Peyer's patch (tissue), 4 donors: ENCODE measurements at regions not wholly inside any gene's neighbourhood (a gene's known extent, or its start where the extent isn't known, plus 50 kb on each side); places are given as distances from the start of the nearest gene placed in this dataset.

Experiments
- DNase-seq, 3 donors: peaks; one replicate each; pipeline ENCODE4 v3.0.0-alpha.2; 2017 to 2019
- H3K27ac ChIP-seq, 4 donors: fragments of 200-600 bp; sonication (generic); one replicate each; pipeline ENCODE4 v1.5.1; 2016 to 2019
- H3K27me3 ChIP-seq, 2 donors: fragments of 200-600 bp; sonication (generic); one replicate each; pipeline ENCODE4 v1.5.1; 2019
- H3K36me3 ChIP-seq, 3 donors: fragments of 200-600 bp; sonication (generic); one replicate each; pipeline ENCODE4 v1.5.1; 2016 to 2019
- H3K4me1 ChIP-seq, 4 donors: fragments of 200-600 bp; sonication (generic); one replicate each; pipeline ENCODE4 v1.5.1; 2016 to 2019
- H3K4me3 ChIP-seq, 4 donors: fragments of 200-600 bp; sonication (generic); 1 replicate in 3 of 4; 2 replicates in 1 of 4; pipeline ENCODE4 v1.5.1; 2016 to 2019; ENCODE audit warnings: mild to moderate bottlenecking in 1 of 4
- H3K9me3 ChIP-seq, 4 donors: fragments of 200-600 bp; sonication (generic); one replicate each; pipeline ENCODE4 v1.5.1; 2016 to 2019; ENCODE audit warnings: mild to moderate bottlenecking in 1 of 4
- POLR2A ChIP-seq, 2 donors: fragments of 450-650 bp; IDR thresholded peaks; one replicate each; pipeline ENCODE4 v1.5.1; 2017; ENCODE audit warnings: antibody characterized with exemption in 2 of 2, mild to moderate bottlenecking in 2 of 2, moderate library complexity in 2 of 2
- TF ChIP-seq, protein P1 (sequence below), 6 experiments: fragments of 450-650 bp in 4 of 6; fragments of 200-600 bp in 2 of 6; sonication (generic) in 1 of 6; IDR thresholded peaks; one replicate each; pipeline ENCODE4 v1.5.1; 2017 to 2019; ENCODE audit warnings: antibody characterized with exemption in 6 of 6, mild to moderate bottlenecking in 3 of 6, moderate library complexity in 1 of 6

GRCh38 chr20:60501048-60501447 is 542.8 kb downstream of the CDH26 start:
- H3K27me3 ChIP-seq, result no peaks in the 10 kb centered on the region
- H3K9me3 ChIP-seq, result no peaks in the 10 kb centered on the region
- H3K36me3 ChIP-seq, result no peaks in the 10 kb centered on the region
- no peak overlapping the region for H3K4me3 ChIP-seq
- TF ChIP-seq POLR2A (IDR thresholded peaks at IDR 0.05), result no peak
- TF ChIP-seq, protein P1, sequence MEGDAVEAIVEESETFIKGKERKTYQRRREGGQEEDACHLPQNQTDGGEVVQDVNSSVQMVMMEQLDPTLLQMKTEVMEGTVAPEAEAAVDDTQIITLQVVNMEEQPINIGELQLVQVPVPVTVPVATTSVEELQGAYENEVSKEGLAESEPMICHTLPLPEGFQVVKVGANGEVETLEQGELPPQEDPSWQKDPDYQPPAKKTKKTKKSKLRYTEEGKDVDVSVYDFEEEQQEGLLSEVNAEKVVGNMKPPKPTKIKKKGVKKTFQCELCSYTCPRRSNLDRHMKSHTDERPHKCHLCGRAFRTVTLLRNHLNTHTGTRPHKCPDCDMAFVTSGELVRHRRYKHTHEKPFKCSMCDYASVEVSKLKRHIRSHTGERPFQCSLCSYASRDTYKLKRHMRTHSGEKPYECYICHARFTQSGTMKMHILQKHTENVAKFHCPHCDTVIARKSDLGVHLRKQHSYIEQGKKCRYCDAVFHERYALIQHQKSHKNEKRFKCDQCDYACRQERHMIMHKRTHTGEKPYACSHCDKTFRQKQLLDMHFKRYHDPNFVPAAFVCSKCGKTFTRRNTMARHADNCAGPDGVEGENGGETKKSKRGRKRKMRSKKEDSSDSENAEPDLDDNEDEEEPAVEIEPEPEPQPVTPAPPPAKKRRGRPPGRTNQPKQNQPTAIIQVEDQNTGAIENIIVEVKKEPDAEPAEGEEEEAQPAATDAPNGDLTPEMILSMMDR (IDR thresholded peaks at IDR 0.05), result no peak
- H3K27ac ChIP-seq, result no peak overlapping the region
- no peaks in the 10 kb centered on the region for H3K4me1 ChIP-seq
- no peak for DNase-seq

DNA sequence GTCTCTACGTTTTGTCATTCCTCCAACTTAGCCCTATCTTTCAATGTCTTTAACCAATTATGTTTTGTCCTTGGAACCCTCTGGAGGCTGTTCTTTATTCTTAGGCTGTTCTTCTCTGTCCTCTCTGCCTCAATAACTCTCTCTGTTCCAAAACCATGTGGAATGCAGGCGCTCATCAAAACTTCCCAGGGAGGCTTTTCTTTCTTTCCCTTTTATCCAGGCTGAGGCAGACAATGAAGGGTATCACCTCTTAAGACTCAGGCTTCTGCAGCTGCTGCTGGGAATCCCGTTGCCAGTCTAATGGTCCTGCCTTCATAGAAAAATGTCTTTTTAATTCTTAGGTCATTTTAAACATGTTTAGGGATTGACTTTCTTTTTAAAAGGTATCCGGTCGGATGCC is 544.7 kb downstream of the CDH26 start:
- no peaks in the 10 kb centered on the region for H3K27me3 ChIP-seq
- no peak for TF ChIP-seq POLR2A (IDR thresholded peaks at IDR 0.05)
- TF ChIP-seq, protein P1 (IDR thresholded peaks at IDR 0.05), result no peak
- no peaks in the 10 kb centered on the region for H3K4me1 ChIP-seq
- no peaks in the 10 kb centered on the region for H3K36me3 ChIP-seq
- DNase-seq, result no peak
- H3K9me3 ChIP-seq, result no peaks in the 10 kb centered on the region
- no peak overlapping the region for H3K4me3 ChIP-seq
- no peak overlapping the region for H3K27ac ChIP-seq

- Histone ChIP-seq H3K4me3 (no peak overlapping the region), H3K36me3 (no peaks in the 10 kb centered on the region), H3K27me3 (no peaks in the 10 kb centered on the region), H3K9me3 (no peaks in the 10 kb centered on the region), H3K4me1 (no peaks in the 10 kb centered on the region), H3K27ac (no peak overlapping the region)
- DNase-seq, result no peak
- TF ChIP-seq, protein P1 (IDR thresholded peaks at IDR 0.05), result no peak
- no peak for TF ChIP-seq POLR2A (IDR thresholded peaks at IDR 0.05)
These were observed 547.2 kb downstream of the CDH26 start for GRCh38 chr20:60505423-60505822.

DNA sequence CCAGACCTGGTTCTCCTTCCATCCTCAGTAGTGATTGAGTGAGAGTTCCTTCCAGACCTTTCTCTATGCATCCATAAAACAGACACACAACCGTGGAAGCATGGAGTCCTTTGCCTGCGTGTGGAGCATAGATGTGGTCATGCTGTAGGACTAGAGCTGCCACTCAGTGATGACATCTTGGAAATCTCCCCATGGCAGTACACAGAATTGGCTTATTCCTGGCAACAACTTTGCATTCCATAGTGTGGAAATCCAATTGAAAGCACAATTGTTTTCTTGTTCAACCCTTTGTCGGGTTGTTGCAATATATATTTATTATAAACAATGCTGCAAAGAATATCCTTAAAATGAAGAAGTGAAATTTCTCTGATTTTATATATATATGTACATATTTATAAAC is 547.8 kb downstream of the CDH26 start:
- no peaks in the 10 kb centered on the region for H3K9me3 ChIP-seq
- no peaks in the 10 kb centered on the region for H3K4me1 ChIP-seq
- H3K27me3 ChIP-seq, result no peaks in the 10 kb centered on the region
- DNase-seq, result no peak
- H3K4me3 ChIP-seq, result no peak overlapping the region
- H3K36me3 ChIP-seq, result no peaks in the 10 kb centered on the region
- TF ChIP-seq, protein P1 (IDR thresholded peaks at IDR 0.05), result no peak
- TF ChIP-seq POLR2A (IDR thresholded peaks at IDR 0.05), result no peak
- no peak overlapping the region for H3K27ac ChIP-seq

DNA sequence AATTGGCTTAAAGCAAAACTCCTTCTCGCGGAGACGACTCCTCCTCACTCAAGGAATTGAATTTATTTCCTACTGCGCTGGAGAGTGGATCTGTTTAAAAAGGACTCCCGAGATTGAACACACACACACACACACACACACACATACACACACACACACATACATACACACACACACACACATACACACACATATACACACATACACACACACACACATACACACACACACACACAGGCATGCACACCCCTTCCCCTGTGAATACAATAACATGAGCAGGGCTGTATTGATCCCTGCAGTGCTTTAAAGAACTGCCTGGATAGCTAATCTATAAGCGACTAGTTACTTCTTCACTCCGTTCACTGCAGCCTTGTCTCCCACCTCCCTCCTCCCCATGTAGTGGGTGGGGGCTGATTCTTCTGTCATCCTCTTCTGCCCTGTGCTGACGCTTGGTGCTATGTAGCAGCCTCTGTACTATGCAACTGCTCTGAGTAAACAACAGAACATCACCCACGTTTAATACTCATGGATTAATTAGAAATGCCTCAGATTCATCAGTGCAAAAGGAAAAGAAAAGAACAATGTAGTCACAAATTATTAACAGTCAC is 549.0 kb downstream of the CDH26 start:
- no peaks in the 10 kb centered on the region for H3K9me3 ChIP-seq
- H3K27ac ChIP-seq, result no peak overlapping the region
- no peaks in the 10 kb centered on the region for H3K27me3 ChIP-seq
- no peak overlapping the region for H3K4me3 ChIP-seq
- no peak for DNase-seq
- no peaks in the 10 kb centered on the region for H3K36me3 ChIP-seq
- TF ChIP-seq, protein P1 (IDR thresholded peaks at IDR 0.05), result no peak
- TF ChIP-seq POLR2A (IDR thresholded peaks at IDR 0.05), result no peak
- H3K4me1 ChIP-seq, result no peaks in the 10 kb centered on the region

GRCh38 chr20:60509407-60509806 is 551.2 kb downstream of the CDH26 start:
- Histone ChIP-seq H3K9me3 (no peaks in the 10 kb centered on the region), H3K36me3 (no peaks in the 10 kb centered on the region), H3K4me3 (no peak overlapping the region), H3K27ac (no peak overlapping the region), H3K4me1 (no peaks in the 10 kb centered on the region), H3K27me3 (no peaks in the 10 kb centered on the region)
- no peak for TF ChIP-seq POLR2A (IDR thresholded peaks at IDR 0.05)
- TF ChIP-seq, protein P1 (IDR thresholded peaks at IDR 0.05), result no peak
- DNase-seq, result no peak
